Stomach (tissue), 8 donors: ENCODE measurements at regions not wholly inside any gene's neighbourhood (a gene's known extent, or its start where the extent isn't known, plus 50 kb on each side); places are given as distances from the start of the nearest gene placed in this dataset.

Experiments
- DNase-seq, 2 donors: peaks; one replicate each; pipeline versions ENCODE4 v3.0.0 to v3.0.0-alpha.2; 2013 to 2019
- H3K27ac ChIP-seq, 5 donors: fragments of 200-600 bp in 4 of 5; sonication (generic) in 4 of 5; one replicate each; pipeline ENCODE4 v1.5.1; 2013 to 2019; ENCODE audit warnings: mild to moderate bottlenecking in 1 of 5, moderate library complexity in 1 of 5
- H3K27me3 ChIP-seq, 3 donors: fragments of 200-600 bp; sonication (generic); one replicate each; pipeline ENCODE4 v1.5.1; 2017 to 2019; ENCODE audit warnings: mixed run types in 1 of 3
- H3K36me3 ChIP-seq, 4 donors: fragments of 200-600 bp; sonication (generic); 1 replicate in 3 of 4; 2 replicates in 1 of 4; pipeline ENCODE4 v1.5.1; 2016 to 2019
- H3K4me1 ChIP-seq, 4 donors: fragments of 200-600 bp; sonication (generic); one replicate each; pipeline ENCODE4 v1.5.1; 2016 to 2019
- H3K4me3 ChIP-seq, 4 donors: fragments of 200-600 bp; sonication (generic) in 3 of 4; one replicate each; pipeline ENCODE4 v1.5.1; 2016 to 2019; ENCODE audit warnings: mild to moderate bottlenecking in 1 of 4
- H3K9me3 ChIP-seq, 4 donors: fragments of 200-600 bp; sonication (generic); one replicate each; pipeline ENCODE4 v1.5.1; 2016 to 2019
- CTCF ChIP-seq, 7 experiments: fragments of 450-650 bp in 4 of 7; fragments of 200-600 bp in 3 of 7; sonication (generic) in 3 of 7; IDR thresholded peaks; one replicate each; pipeline ENCODE4 v1.5.1; 2016 to 2019; ENCODE audit warnings: antibody characterized with exemption in 7 of 7, control low read depth in 2 of 7, mild to moderate bottlenecking in 1 of 7
- EP300 ChIP-seq: sonication (generic); formaldehyde crosslinking; IDR thresholded peaks from one replicate; pipeline ENCODE4 v1.6.1; 2017; ENCODE audit warnings: antibody characterized with exemption
- POLR2A ChIP-seq, 4 donors: fragments of 450-650 bp; IDR thresholded peaks; one replicate each; pipeline ENCODE4 v1.6.1; 2016; ENCODE audit warnings: antibody characterized with exemption in 4 of 4, control low read depth in 2 of 4, mild to moderate bottlenecking in 1 of 4, moderate library complexity in 1 of 4
- POLR2AphosphoS5 ChIP-seq, 3 donors: sonication (generic); formaldehyde crosslinking; IDR thresholded peaks; one replicate each; pipeline ENCODE4 v1.6.1; 2016; ENCODE audit warnings: antibody characterized with exemption in 3 of 3
- WGBS, 5 donors: extraction: QIAGEN DNeasy Blood & Tissue Kit in 3 of 5; methylation state at CpG; one replicate each; pipeline versions ENCODE4 v1.1.5 to v1.1.7; 2013 to 2018; 5-methylcytosine and 5-hydroxymethylcytosine counted together
- intact Hi-C: fragments of 100-400 bp; cut with DNase I; formaldehyde crosslinking; loops from one replicate; pipeline ENCODE4 v1.15.1; 2023; ENCODE audit warnings: low total_unique reads
- donor health status: healthy with polysubstance abuse.
- donor health status: Bipolar disorder and iron deficiency.
- donor health status: healthy.

GRCh38 chr6:112795316-112795715 lies 448.2 kb downstream of the RFPL4B start:
- intact Hi-C loops = no loop called here
- Histone ChIP-seq H3K9me3 (peaks cover 0 to 7% (median 0%) of the 10 kb centered on the region in 4 donors), H3K27me3 (no peaks in the 10 kb centered on the region), H3K4me1 (no peaks in the 10 kb centered on the region), H3K4me3 (no peak overlapping the region), H3K27ac (no peak overlapping the region), H3K36me3 (no peaks in the 10 kb centered on the region)
- TF ChIP-seq POLR2AphosphoS5 (IDR thresholded peaks at IDR 0.05) (no peak), CTCF (IDR thresholded peaks at IDR 0.05) (no peak), POLR2A (IDR thresholded peaks at IDR 0.05) (no peak), EP300 (no peak)
- DNase-seq = no peak
- 60 to 89% (median 85%) methylated on average over 1 of the region's 1 CpG for WGBS, 5 donors

- H3K27ac ChIP-seq = no peak overlapping the region
- H3K27me3 ChIP-seq = no peaks in the 10 kb centered on the region
- TF ChIP-seq EP300 = no peak
- TF ChIP-seq POLR2A (IDR thresholded peaks at IDR 0.05) = no peak
- no peak for TF ChIP-seq CTCF (IDR thresholded peaks at IDR 0.05)
- WGBS, 5 donors = 93 to 100% (median 96%) methylated on average over 1 of the region's 1 CpG
- DNase-seq = no peak
- no peak overlapping the region for H3K4me3 ChIP-seq
- intact Hi-C loops = no loop called here
- H3K36me3 ChIP-seq = no peaks in the 10 kb centered on the region
- H3K4me1 ChIP-seq = no peaks in the 10 kb centered on the region
- H3K9me3 ChIP-seq = peaks cover 0 to 7% (median 0%) of the 10 kb centered on the region in 4 donors
Measured at GRCh38 chr6:112796712-112797111, 449.6 kb downstream of the RFPL4B start.

- TF ChIP-seq POLR2AphosphoS5 (IDR thresholded peaks at IDR 0.05) = no peak
- no peak for TF ChIP-seq POLR2A (IDR thresholded peaks at IDR 0.05)
- no peak for TF ChIP-seq CTCF (IDR thresholded peaks at IDR 0.05)
- TF ChIP-seq EP300 = no peak
- no peak overlapping the region for H3K27ac ChIP-seq
- no peaks in the 10 kb centered on the region for H3K9me3 ChIP-seq
- H3K27me3 ChIP-seq = no peaks in the 10 kb centered on the region
- H3K4me3 ChIP-seq = no peak overlapping the region
- WGBS, 5 donors = 63 to 70% (median 67%) methylated on average over 1 of the region's 1 CpG
- no peak for DNase-seq
- H3K36me3 ChIP-seq = no peaks in the 10 kb centered on the region
- intact Hi-C loops = no loop called here
- H3K4me1 ChIP-seq = peaks cover 0 to 5% (median 0%) of the 10 kb centered on the region in 4 donors
Measured at GRCh38 chr6:112799889-112800288, 452.8 kb downstream of the RFPL4B start.

GRCh38 chr6:112800439-112800838 lies 453.3 kb downstream of the RFPL4B start:
- Histone ChIP-seq H3K27me3 (no peaks in the 10 kb centered on the region), H3K9me3 (no peaks in the 10 kb centered on the region), H3K4me3 (no peak overlapping the region), H3K36me3 (no peaks in the 10 kb centered on the region), H3K27ac (no peak overlapping the region), H3K4me1 (peaks cover 0 to 5% (median 0%) of the 10 kb centered on the region in 4 donors)
- intact Hi-C loops = no loop called here
- WGBS, 5 donors = 85 to 93% (median 89%) methylated on average over 1 of the region's 1 CpG
- TF ChIP-seq CTCF (IDR thresholded peaks at IDR 0.05) (no peak), EP300 (no peak), POLR2AphosphoS5 (IDR thresholded peaks at IDR 0.05) (no peak), POLR2A (IDR thresholded peaks at IDR 0.05) (no peak)
- no peak for DNase-seq
